ENCODE measurements at regions not wholly inside any gene's neighbourhood (a gene's known extent, or its start where the extent isn't known, plus 50 kb on each side); places are given as distances from the start of the nearest gene placed in this dataset.
"Not testable (repeated sequence)": the region's sequence is repeated elsewhere in the genome, so short reads cannot be mapped to it uniquely, and the experiment has no call there.

DNA sequence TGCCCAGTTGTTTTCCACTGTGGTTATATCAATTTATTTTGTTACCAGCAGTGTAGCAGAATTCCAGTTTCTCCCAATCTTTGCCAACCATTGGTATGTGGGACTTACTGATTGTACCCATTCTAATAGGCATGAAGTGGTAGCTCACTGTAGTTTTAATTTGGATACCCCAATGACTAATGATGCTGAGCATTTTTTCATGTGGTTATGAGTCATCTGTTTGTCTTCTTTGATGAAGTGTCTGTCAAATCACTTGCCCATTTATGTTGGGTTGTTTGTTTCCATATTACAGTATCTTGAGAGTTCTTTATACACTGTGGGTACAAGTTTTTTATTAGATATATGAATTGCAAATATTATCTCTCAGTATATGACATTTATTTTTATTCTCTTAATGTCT is 644.3 kb downstream of the NR2F2 start:
- Histone ChIP-seq H3K27me3 (no peaks in the 10 kb centered on the region), H3K4me1 (ENCODE audit: insufficient read depth) (no peaks in the 10 kb centered on the region), H3K9me3 (no peaks in the 10 kb centered on the region), H3K4me3 (no peak overlapping the region), H3K27ac (no peak overlapping the region), H3K36me3 (no peaks in the 10 kb centered on the region)
- TF ChIP-seq, protein P1, sequence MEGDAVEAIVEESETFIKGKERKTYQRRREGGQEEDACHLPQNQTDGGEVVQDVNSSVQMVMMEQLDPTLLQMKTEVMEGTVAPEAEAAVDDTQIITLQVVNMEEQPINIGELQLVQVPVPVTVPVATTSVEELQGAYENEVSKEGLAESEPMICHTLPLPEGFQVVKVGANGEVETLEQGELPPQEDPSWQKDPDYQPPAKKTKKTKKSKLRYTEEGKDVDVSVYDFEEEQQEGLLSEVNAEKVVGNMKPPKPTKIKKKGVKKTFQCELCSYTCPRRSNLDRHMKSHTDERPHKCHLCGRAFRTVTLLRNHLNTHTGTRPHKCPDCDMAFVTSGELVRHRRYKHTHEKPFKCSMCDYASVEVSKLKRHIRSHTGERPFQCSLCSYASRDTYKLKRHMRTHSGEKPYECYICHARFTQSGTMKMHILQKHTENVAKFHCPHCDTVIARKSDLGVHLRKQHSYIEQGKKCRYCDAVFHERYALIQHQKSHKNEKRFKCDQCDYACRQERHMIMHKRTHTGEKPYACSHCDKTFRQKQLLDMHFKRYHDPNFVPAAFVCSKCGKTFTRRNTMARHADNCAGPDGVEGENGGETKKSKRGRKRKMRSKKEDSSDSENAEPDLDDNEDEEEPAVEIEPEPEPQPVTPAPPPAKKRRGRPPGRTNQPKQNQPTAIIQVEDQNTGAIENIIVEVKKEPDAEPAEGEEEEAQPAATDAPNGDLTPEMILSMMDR (IDR thresholded peaks at IDR 0.05) = no peak
- TF ChIP-seq EP300 (IDR thresholded peaks at IDR 0.05) (no peak), POLR2A (IDR thresholded peaks at IDR 0.05) (no peak)
- no peak for DNase-seq
- intact Hi-C loops (cut with DNase I) = no loop called here

GRCh38 chr15:96977886-96978285 is 647.4 kb downstream of the NR2F2 start:
- H3K4me3 ChIP-seq = no peak overlapping the region
- TF ChIP-seq EP300 (IDR thresholded peaks at IDR 0.05) (no peak), POLR2A (IDR thresholded peaks at IDR 0.05) (no peak)
- TF ChIP-seq, protein P1 (IDR thresholded peaks at IDR 0.05) = no peak
- H3K27ac ChIP-seq = no peak overlapping the region
- H3K36me3 ChIP-seq = no peaks in the 10 kb centered on the region
- WGBS, 3 donors = 16 to 31% (median 16%) methylated on average over 2 of the region's 2 CpGs
- H3K9me3 ChIP-seq = no peaks in the 10 kb centered on the region
- intact Hi-C loops (cut with DNase I) = no loop called here
- no peak for DNase-seq
- no peaks in the 10 kb centered on the region for H3K27me3 ChIP-seq
- H3K4me1 ChIP-seq (ENCODE audit: insufficient read depth) = no peaks in the 10 kb centered on the region

GRCh38 chr15:96978937-96979473 is 648.5 kb downstream of the NR2F2 start:
- H3K4me1 ChIP-seq (ENCODE audit: insufficient read depth) = no peaks in the 10 kb centered on the region
- 56 to 70% (median 56%) methylated on average over 5 of the region's 5 CpGs for WGBS, 3 donors
- intact Hi-C loops (cut with DNase I) = no loop called here
- no peaks in the 10 kb centered on the region for H3K27me3 ChIP-seq
- H3K4me3 ChIP-seq = no peak overlapping the region
- no peak for DNase-seq
- H3K36me3 ChIP-seq = no peaks in the 10 kb centered on the region
- no peak for TF ChIP-seq POLR2A (IDR thresholded peaks at IDR 0.05)
- TF ChIP-seq EP300 (IDR thresholded peaks at IDR 0.05) = no peak
- TF ChIP-seq, protein P1 (IDR thresholded peaks at IDR 0.05) = no peak
- H3K27ac ChIP-seq = no peak overlapping the region
- no peaks in the 10 kb centered on the region for H3K9me3 ChIP-seq

GRCh38 chr15:96984121-96984671 is 653.7 kb downstream of the NR2F2 start:
- intact Hi-C loops (cut with DNase I); H3K27ac ChIP-seq; H3K4me3 ChIP-seq; H3K9me3 ChIP-seq; H3K27me3 ChIP-seq; H3K4me1 ChIP-seq (ENCODE audit: insufficient read depth); H3K36me3 ChIP-seq; DNase-seq: not testable (repeated sequence)
- 91 to 95% (median 93%) methylated on average over 38 to 58 of the region's 58 CpGs for WGBS, 3 donors

DNA sequence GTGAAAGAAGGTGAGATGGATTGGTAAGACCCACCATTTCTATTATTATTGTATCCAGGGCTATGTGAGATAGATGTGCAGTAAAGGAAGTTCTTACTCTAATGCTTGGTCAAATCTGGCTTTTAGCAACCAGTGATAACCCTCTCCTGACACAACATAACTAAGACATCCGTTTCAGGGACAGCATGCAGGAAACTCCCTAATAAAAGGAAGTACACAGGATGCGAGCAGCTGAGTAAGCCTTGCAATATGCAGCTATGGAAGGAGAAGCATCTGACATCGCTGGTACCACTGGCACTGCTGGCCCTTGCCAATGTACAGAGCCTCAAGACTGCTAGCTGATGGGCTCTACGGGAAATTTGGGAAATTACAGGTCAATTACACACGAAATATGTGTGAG is 662.3 kb downstream of the NR2F2 start:
- intact Hi-C loops (cut with DNase I) = no loop called here
- no peaks in the 10 kb centered on the region for H3K36me3 ChIP-seq
- TF ChIP-seq EP300 (IDR thresholded peaks at IDR 0.05) (no peak), POLR2A (IDR thresholded peaks at IDR 0.05) (no peak)
- TF ChIP-seq, protein P1 (IDR thresholded peaks at IDR 0.05) = no peak
- no peak overlapping the region for H3K27ac ChIP-seq
- 51 to 62% (median 59%) methylated on average over 5 of the region's 5 CpGs for whole genome bisulfite sequencing, 3 donors
- H3K4me1 ChIP-seq (ENCODE audit: insufficient read depth) = no peaks in the 10 kb centered on the region
- no peak overlapping the region for H3K4me3 ChIP-seq
- no peaks in the 10 kb centered on the region for H3K27me3 ChIP-seq
- DNase-seq = no peak
- H3K9me3 ChIP-seq = peaks cover 0 to 5% of the 10 kb centered on the region in 2 donors

All from ovary (tissue), 7 donors.